DMS 273 (cell line): ENCODE measurements at regions not wholly inside any gene's neighbourhood (a gene's known extent, or its start where the extent isn't known, plus 50 kb on each side); places are given as distances from the start of the nearest gene placed in this dataset.

Source experiments
- DNase-seq: peaks from one replicate; lab custom pipeline; 2025; ENCODE audit not compliant: unreplicated experiment; lab: John Stamatoyannopoulos, UW

- DNase-seq, result no peak
Observed at GRCh38 chr2:56508662-56509061, 324.9 kb downstream of the CCDC85A start.

- DNase-seq, result peak; percentile 19
Observed at GRCh38 chr2:56510610-56511009, 326.8 kb downstream of the CCDC85A start.

GRCh38 chr2:56515399-56515798 is 331.6 kb downstream of the CCDC85A start:
- peak; percentile 21 for DNase-seq

GRCh38 chr2:56519806-56520205 is 336.0 kb downstream of the CCDC85A start:
- no peak for DNase-seq

- peak; percentile 89 for DNase-seq
Observed at GRCh38 chr2:56522605-56523089, 338.9 kb downstream of the CCDC85A start.

GRCh38 chr2:56523816-56524215 is 340.0 kb downstream of the CCDC85A start:
- no peak for DNase-seq

GRCh38 chr2:56531668-56532420 is 348.1 kb downstream of the CCDC85A start:
- no peak for DNase-seq

- no peak for DNase-seq
Observed at GRCh38 chr2:56534321-56534720, 350.5 kb downstream of the CCDC85A start.

GRCh38 chr2:56537756-56538155 is 354.0 kb downstream of the CCDC85A start:
- no peak for DNase-seq

- no peak for DNase-seq
Observed at GRCh38 chr2:56539618-56540017, 355.8 kb downstream of the CCDC85A start.

- DNase-seq, result no peak
Observed at GRCh38 chr2:56540467-56540866, 356.7 kb downstream of the CCDC85A start.

GRCh38 chr2:56540916-56541315 is 357.1 kb downstream of the CCDC85A start:
- no peak for DNase-seq

- DNase-seq, result no peak
Observed at GRCh38 chr2:56542213-56542612, 358.4 kb downstream of the CCDC85A start.

GRCh38 chr2:56565143-56565542 is 381.4 kb downstream of the CCDC85A start:
- DNase-seq, result no peak

GRCh38 chr2:56571074-56571473 is 387.3 kb downstream of the CCDC85A start:
- no peak for DNase-seq

GRCh38 chr2:56576001-56576400 is 392.2 kb downstream of the CCDC85A start:
- no peak for DNase-seq

- no peak for DNase-seq
Observed at GRCh38 chr2:56580242-56580641, 396.5 kb downstream of the CCDC85A start.

- DNase-seq, result no peak
Observed at GRCh38 chr2:56582570-56582969, 398.8 kb downstream of the CCDC85A start.

- peak; percentile 28 for DNase-seq
Observed at GRCh38 chr2:56583796-56584315, 400.1 kb downstream of the CCDC85A start.

GRCh38 chr2:56587456-56587855 is 403.7 kb downstream of the CCDC85A start:
- DNase-seq, result no peak

- DNase-seq, result no peak
Observed at GRCh38 chr2:56589194-56589593, 405.4 kb downstream of the CCDC85A start.

- no peak for DNase-seq
Observed at GRCh38 chr2:56589835-56590234, 406.0 kb downstream of the CCDC85A start.

- no peak for DNase-seq
Observed at GRCh38 chr2:56590611-56591010, 406.8 kb downstream of the CCDC85A start.
